ENCODE measurements at regions not wholly inside any gene's neighbourhood (a gene's known extent, or its start where the extent isn't known, plus 50 kb on each side); places are given as distances from the start of the nearest gene placed in this dataset.

GRCh38 chr6:1227600-1227934 is 84.3 kb upstream of the FOXQ1 start:
- TF ChIP-seq EZH2 (IDR thresholded peaks at IDR 0.05; ENCODE audit: low read length, missing control alignments) (no peak), CTCF (conservative IDR thresholded peaks at IDR 0.05 in 1 of 2, IDR thresholded peaks at IDR 0.05 in 1 of 2; ENCODE audit: low read depth in 1 of 2, low read length in 2 of 2) (no peak)
- no peaks in the 10 kb centered on the region for H3K36me3 ChIP-seq (ENCODE audit: control insufficient read depth, insufficient read depth, low read length)
- no peak overlapping the region for H3K4me3 ChIP-seq (replicated peaks in 1 of 4; ENCODE audit: control extremely low read depth in 1 of 4, insufficient read depth in 1 of 4, low read depth in 3 of 4, low read length in 4 of 4)
- H2AFZ ChIP-seq (ENCODE audit: low read length), result no peak overlapping the region
- H3K79me2 ChIP-seq (ENCODE audit: control insufficient read depth, insufficient read depth, low read length), result no peaks in the 10 kb centered on the region
- DNase-seq (ENCODE audit: low read depth in 2 of 2), result no peak
- H3K4me1 ChIP-seq (ENCODE audit: control insufficient read depth, extremely low read depth, insufficient read depth, low read length), result no peaks in the 10 kb centered on the region
- H3K4me2 ChIP-seq (ENCODE audit: extremely low read depth, insufficient read depth, low read length), result no peak overlapping the region
- H3K27ac ChIP-seq (ENCODE audit: insufficient read depth, low read length), result no peak overlapping the region
- H4K20me1 ChIP-seq (ENCODE audit: control insufficient read depth, extremely low read depth, insufficient read depth, low read length), result no peaks in the 10 kb centered on the region
- no peak overlapping the region for H3K9ac ChIP-seq (ENCODE audit: insufficient read depth, low read length)
- H3K9me3 ChIP-seq (ENCODE audit: control insufficient read depth, insufficient read depth, low read depth, low read length), result no peaks in the 10 kb centered on the region
- no peaks in the 10 kb centered on the region for H3K27me3 ChIP-seq (ENCODE audit: control insufficient read depth, insufficient read depth, low read length)

GRCh38 chr6:1226277-1227099 is 85.4 kb upstream of the FOXQ1 start:
- TF ChIP-seq EZH2 (IDR thresholded peaks at IDR 0.05; ENCODE audit: low read length, missing control alignments), result no peak
- no peak for TF ChIP-seq CTCF (conservative IDR thresholded peaks at IDR 0.05 in 1 of 2, IDR thresholded peaks at IDR 0.05 in 1 of 2; ENCODE audit: low read depth in 1 of 2, low read length in 2 of 2)
- peak overlapping the region; percentile 52 for H3K4me2 ChIP-seq (ENCODE audit: extremely low read depth, insufficient read depth, low read length)
- H3K27ac ChIP-seq (ENCODE audit: insufficient read depth, low read length), result no peak overlapping the region
- H3K4me3 ChIP-seq (replicated peaks in 1 of 4; ENCODE audit: control extremely low read depth in 1 of 4, insufficient read depth in 1 of 4, low read depth in 3 of 4, low read length in 4 of 4), result peak overlapping the region in 1 of 4 experiments; percentile 27
- H2AFZ ChIP-seq (ENCODE audit: low read length), result peak overlapping the region; percentile 54
- H3K79me2 ChIP-seq (ENCODE audit: control insufficient read depth, insufficient read depth, low read length), result no peaks in the 10 kb centered on the region
- no peaks in the 10 kb centered on the region for H3K4me1 ChIP-seq (ENCODE audit: control insufficient read depth, extremely low read depth, insufficient read depth, low read length)
- no peak overlapping the region for H3K9ac ChIP-seq (ENCODE audit: insufficient read depth, low read length)
- no peak for DNase-seq (ENCODE audit: low read depth in 2 of 2)
- no peaks in the 10 kb centered on the region for H4K20me1 ChIP-seq (ENCODE audit: control insufficient read depth, extremely low read depth, insufficient read depth, low read length)
- no peaks in the 10 kb centered on the region for H3K36me3 ChIP-seq (ENCODE audit: control insufficient read depth, insufficient read depth, low read length)
- H3K9me3 ChIP-seq (ENCODE audit: control insufficient read depth, insufficient read depth, low read depth, low read length), result no peaks in the 10 kb centered on the region
- no peaks in the 10 kb centered on the region for H3K27me3 ChIP-seq (ENCODE audit: control insufficient read depth, insufficient read depth, low read length)

- no peak for DNase-seq (ENCODE audit: low read depth in 2 of 2)
- TF ChIP-seq EZH2 (IDR thresholded peaks at IDR 0.05; ENCODE audit: low read length, missing control alignments), result no peak
- no peak for TF ChIP-seq CTCF (conservative IDR thresholded peaks at IDR 0.05 in 1 of 2, IDR thresholded peaks at IDR 0.05 in 1 of 2; ENCODE audit: low read depth in 1 of 2, low read length in 2 of 2)
- Histone ChIP-seq H4K20me1 (ENCODE audit: control insufficient read depth, extremely low read depth, insufficient read depth, low read length) (no peaks in the 10 kb centered on the region), H3K9me3 (ENCODE audit: control insufficient read depth, insufficient read depth, low read depth, low read length) (no peaks in the 10 kb centered on the region), H3K79me2 (ENCODE audit: control insufficient read depth, insufficient read depth, low read length) (no peaks in the 10 kb centered on the region), H3K4me2 (ENCODE audit: extremely low read depth, insufficient read depth, low read length) (no peak overlapping the region), H3K4me3 (replicated peaks in 1 of 4; ENCODE audit: control extremely low read depth in 1 of 4, insufficient read depth in 1 of 4, low read depth in 3 of 4, low read length in 4 of 4) (no peak overlapping the region), H2AFZ (ENCODE audit: low read length) (no peak overlapping the region), H3K27me3 (ENCODE audit: control insufficient read depth, insufficient read depth, low read length) (no peaks in the 10 kb centered on the region), H3K27ac (ENCODE audit: insufficient read depth, low read length) (no peak overlapping the region), H3K36me3 (ENCODE audit: control insufficient read depth, insufficient read depth, low read length) (no peaks in the 10 kb centered on the region), H3K9ac (ENCODE audit: insufficient read depth, low read length) (no peak overlapping the region), H3K4me1 (ENCODE audit: control insufficient read depth, extremely low read depth, insufficient read depth, low read length) (no peaks in the 10 kb centered on the region)
Observed at GRCh38 chr6:1224514-1224913, 87.4 kb upstream of the FOXQ1 start.
